NCI-H2171 treated with DMSO at 0.1 percent for 48 hours (cell line): ENCODE measurements at regions not wholly inside any gene's neighbourhood (a gene's known extent, or its start where the extent isn't known, plus 50 kb on each side); places are given as distances from the start of the nearest gene placed in this dataset.
"Not testable (repeated sequence)": the region's sequence is repeated elsewhere in the genome, so short reads cannot be mapped to it uniquely, and the experiment has no call there.

ENCODE experiments used
- DNase-seq: peaks from one replicate; lab custom pipeline; 2025; lab: John Stamatoyannopoulos, UW

- DNase-seq, result not testable (repeated sequence)
These were observed 139.2 kb upstream of the ERV3-1 start for GRCh38 chr7:65145710-65146109.

- DNase-seq, result not testable (repeated sequence)
These were observed 138.5 kb upstream of the ERV3-1 start for GRCh38 chr7:65145008-65145407.

GRCh38 chr7:65144557-65144956 lies 138.1 kb upstream of the ERV3-1 start:
- DNase-seq, result not testable (repeated sequence)

- not testable (repeated sequence) for DNase-seq
These were observed 137.6 kb upstream of the ERV3-1 start for GRCh38 chr7:65144119-65144518.

- not testable (repeated sequence) for DNase-seq
These were observed 135.4 kb upstream of the ERV3-1 start for GRCh38 chr7:65141894-65142293.

GRCh38 chr7:65141405-65141778 lies 134.9 kb upstream of the ERV3-1 start:
- not testable (repeated sequence) for DNase-seq

GRCh38 chr7:65140543-65141404 lies 134.3 kb upstream of the ERV3-1 start:
- not testable (repeated sequence) for DNase-seq

- DNase-seq, result not testable (repeated sequence)
These were observed 130.4 kb upstream of the ERV3-1 start for GRCh38 chr7:65136850-65137249.

GRCh38 chr7:65133087-65133486 lies 126.6 kb upstream of the ERV3-1 start:
- not testable (repeated sequence) for DNase-seq

GRCh38 chr7:65132256-65132655 lies 125.8 kb upstream of the ERV3-1 start:
- not testable (repeated sequence) for DNase-seq

GRCh38 chr7:65127364-65127763 lies 120.9 kb upstream of the ERV3-1 start:
- DNase-seq, result not testable (repeated sequence)

- DNase-seq, result not testable (repeated sequence)
These were observed 118.1 kb upstream of the ERV3-1 start for GRCh38 chr7:65124600-65124999.

- DNase-seq, result not testable (repeated sequence)
These were observed 99.2 kb upstream of the ERV3-1 start for GRCh38 chr7:65105650-65106203.

- DNase-seq, result not testable (repeated sequence)
These were observed 94.0 kb upstream of the ERV3-1 start for GRCh38 chr7:65100499-65100898.

GRCh38 chr7:65081669-65082055 lies 75.2 kb upstream of the ERV3-1 start:
- DNase-seq, result not testable (repeated sequence)

GRCh38 chr7:65080799-65081668 lies 74.5 kb upstream of the ERV3-1 start:
- DNase-seq, result peak; percentile 82

- DNase-seq, result not testable (repeated sequence)
These were observed 68.5 kb upstream of the ERV3-1 start for GRCh38 chr7:65074959-65075358.

GRCh38 chr7:65073160-65073559 lies 66.7 kb upstream of the ERV3-1 start:
- not testable (repeated sequence) for DNase-seq

GRCh38 chr7:65071854-65072431 lies 65.5 kb upstream of the ERV3-1 start:
- not testable (repeated sequence) for DNase-seq

GRCh38 chr7:65069476-65069875 lies 63.0 kb upstream of the ERV3-1 start:
- not testable (repeated sequence) for DNase-seq

GRCh38 chr7:65062566-65062965 lies 56.1 kb upstream of the ERV3-1 start:
- not testable (repeated sequence) for DNase-seq

- DNase-seq, result not testable (repeated sequence)
These were observed 52.8 kb upstream of the ERV3-1 start for GRCh38 chr7:65059247-65059646.
